OCI-LY3 (cell line): ENCODE measurements at regions not wholly inside any gene's neighbourhood (a gene's known extent, or its start where the extent isn't known, plus 50 kb on each side); places are given as distances from the start of the nearest gene placed in this dataset.

Experiments used
- H2AFZ ChIP-seq: fragments of 200-600, 300-600 bp; shearing (Covaris generic); 2 replicates; pipeline ENCODE4 v1.6.0; 2014; ENCODE audit warnings: antibody characterized with exemption, low read depth, low read length
- H3K27ac ChIP-seq: fragments of 200-600, 300-600 bp; sonication (generic); 2 replicates; pipeline ENCODE4 v1.5.1; 2014; ENCODE audit warnings: mild to moderate bottlenecking, low read length, moderate library complexity, mixed read lengths
- H3K27me3 ChIP-seq: fragments of 200-600, 300-600 bp; sonication (generic); 2 replicates; pipeline ENCODE4 v1.6.1; 2014; ENCODE audit warnings: low read depth, low read length, mixed read lengths
- H3K36me3 ChIP-seq: fragments of 200-600, 300-600 bp; sonication (generic); replicated peaks from 2 replicates; pipeline ENCODE3; 2014; ENCODE audit warnings: low read depth, low read length, mixed read lengths
- H3K4me1 ChIP-seq: fragments of 300-600, 200-600 bp; sonication (generic); 2 replicates; pipeline ENCODE4 v1.6.1; 2014; ENCODE audit warnings: low read length, mixed read lengths
- H3K4me2 ChIP-seq: fragments of 200-600, 300-600 bp; sonication (generic); 2 replicates; pipeline ENCODE4 v1.6.1; 2014; ENCODE audit warnings: low read length, mixed read lengths
- H3K4me3 ChIP-seq: fragments of 300-600, 200-600 bp; sonication (generic); 2 replicates; pipeline ENCODE4 v1.5.1; 2014; ENCODE audit warnings: antibody characterized with exemption, mild to moderate bottlenecking, low read length, moderate library complexity
- H3K79me2 ChIP-seq: fragments of 300-600, 200-600 bp; shearing (Covaris generic); 2 replicates; pipeline ENCODE4 v1.6.1; 2014; ENCODE audit warnings: mild to moderate bottlenecking, low read length, mixed read lengths
- H3K9ac ChIP-seq: fragments of 300-600, 200-600 bp; shearing (Covaris generic); 2 replicates; pipeline ENCODE4 v1.6.0; 2014; ENCODE audit warnings: mild to moderate bottlenecking, low read length, moderate library complexity
- H3K9me3 ChIP-seq: fragments of 200-600, 300-600 bp; shearing (Covaris generic); 2 replicates; pipeline ENCODE4 v1.6.1; 2014; ENCODE audit warnings: low read length, mixed read lengths; ENCODE audit not compliant: insufficient read depth
- H4K20me1 ChIP-seq: fragments of 200-600, 300-600 bp; sonication (generic); 2 replicates; pipeline ENCODE4 v1.6.1; 2016; ENCODE audit warnings: low read length, mixed read lengths; ENCODE audit not compliant: insufficient read depth
- CTCF ChIP-seq: fragments of 200-600, 300-600 bp; sonication (generic); IDR thresholded peaks from 2 replicates; pipeline ENCODE4 v1.5.1; 2014; ENCODE audit warnings: antibody characterized with exemption, low read length, low read depth
- EZH2phosphoT487 ChIP-seq: fragments of 200-600 bp; shearing (Covaris generic); IDR thresholded peaks from 2 replicates; pipeline ENCODE4 v1.6.1; 2018; ENCODE audit warnings: antibody characterized with exemption, mixed run types, low read depth

GRCh38 chr3:177602601-177603147, 405.4 kb upstream of the TBL1XR1 start:
- no peak overlapping the region for H3K9ac ChIP-seq
- H4K20me1 ChIP-seq: no peaks in the 10 kb centered on the region
- H3K4me2 ChIP-seq: peak overlapping the region; percentile 24
- H3K27me3 ChIP-seq: no peaks in the 10 kb centered on the region
- H3K36me3 ChIP-seq: no peaks in the 10 kb centered on the region
- H3K9me3 ChIP-seq: no peaks in the 10 kb centered on the region
- H2AFZ ChIP-seq: no peak overlapping the region
- H3K4me3 ChIP-seq: no peak overlapping the region
- H3K79me2 ChIP-seq: no peaks in the 10 kb centered on the region
- TF ChIP-seq EZH2phosphoT487 (no peak), CTCF (no peak)
- no peak overlapping the region for H3K27ac ChIP-seq
- peaks cover 26% of the 10 kb centered on the region for H3K4me1 ChIP-seq

- no peaks in the 10 kb centered on the region for H3K9me3 ChIP-seq
- no peak overlapping the region for H2AFZ ChIP-seq
- no peak overlapping the region for H3K27ac ChIP-seq
- no peaks in the 10 kb centered on the region for H3K79me2 ChIP-seq
- no peaks in the 10 kb centered on the region for H4K20me1 ChIP-seq
- H3K9ac ChIP-seq: no peak overlapping the region
- no peak overlapping the region for H3K4me3 ChIP-seq
- H3K4me2 ChIP-seq: peak overlapping the region; percentile 24
- H3K4me1 ChIP-seq: peaks cover 22% of the 10 kb centered on the region
- no peaks in the 10 kb centered on the region for H3K36me3 ChIP-seq
- no peaks in the 10 kb centered on the region for H3K27me3 ChIP-seq
- TF ChIP-seq CTCF: no peak
Observed at GRCh38 chr3:177603148-177603603, 405.9 kb upstream of the TBL1XR1 start.

GRCh38 chr3:177604181-177604580, 406.9 kb upstream of the TBL1XR1 start:
- H3K27ac ChIP-seq: no peak overlapping the region
- H3K9me3 ChIP-seq: no peaks in the 10 kb centered on the region
- H3K4me1 ChIP-seq: peaks cover 22% of the 10 kb centered on the region
- TF ChIP-seq CTCF: no peak
- TF ChIP-seq EZH2phosphoT487: no peak
- no peak overlapping the region for H3K9ac ChIP-seq
- H3K36me3 ChIP-seq: no peaks in the 10 kb centered on the region
- H3K79me2 ChIP-seq: no peaks in the 10 kb centered on the region
- no peaks in the 10 kb centered on the region for H3K27me3 ChIP-seq
- no peak overlapping the region for H3K4me2 ChIP-seq
- no peak overlapping the region for H3K4me3 ChIP-seq
- H2AFZ ChIP-seq: no peak overlapping the region
- H4K20me1 ChIP-seq: no peaks in the 10 kb centered on the region

GRCh38 chr3:177606891-177607290, 409.6 kb upstream of the TBL1XR1 start:
- Histone ChIP-seq H3K27me3 (no peaks in the 10 kb centered on the region), H3K27ac (no peak overlapping the region), H4K20me1 (no peaks in the 10 kb centered on the region), H3K79me2 (no peaks in the 10 kb centered on the region), H2AFZ (no peak overlapping the region), H3K4me1 (peaks cover 22% of the 10 kb centered on the region), H3K4me2 (no peak overlapping the region), H3K9me3 (no peaks in the 10 kb centered on the region), H3K36me3 (no peaks in the 10 kb centered on the region), H3K4me3 (no peak overlapping the region), H3K9ac (no peak overlapping the region)
- TF ChIP-seq CTCF (no peak), EZH2phosphoT487 (no peak)
